PC-9 (cell line): ENCODE measurements at regions not wholly inside any gene's neighbourhood (a gene's known extent, or its start where the extent isn't known, plus 50 kb on each side); places are given as distances from the start of the nearest gene placed in this dataset.

ENCODE experiments used
- EZH2 ChIP-seq: fragments of 200-600 bp; sonication (generic); IDR thresholded peaks from 2 replicates; pipeline ENCODE4 v1.8.0; 2017; ENCODE audit warnings: antibody characterized with exemption, low read depth
- TF ChIP-seq, protein P1 (sequence below): fragments of 200-600 bp; sonication (generic); conservative IDR thresholded peaks from 2 replicates; pipeline ENCODE4 v1.6.1; 2017; ENCODE audit warnings: mixed run types, antibody characterized with exemption, mild to moderate bottlenecking, moderate library complexity

DNA sequence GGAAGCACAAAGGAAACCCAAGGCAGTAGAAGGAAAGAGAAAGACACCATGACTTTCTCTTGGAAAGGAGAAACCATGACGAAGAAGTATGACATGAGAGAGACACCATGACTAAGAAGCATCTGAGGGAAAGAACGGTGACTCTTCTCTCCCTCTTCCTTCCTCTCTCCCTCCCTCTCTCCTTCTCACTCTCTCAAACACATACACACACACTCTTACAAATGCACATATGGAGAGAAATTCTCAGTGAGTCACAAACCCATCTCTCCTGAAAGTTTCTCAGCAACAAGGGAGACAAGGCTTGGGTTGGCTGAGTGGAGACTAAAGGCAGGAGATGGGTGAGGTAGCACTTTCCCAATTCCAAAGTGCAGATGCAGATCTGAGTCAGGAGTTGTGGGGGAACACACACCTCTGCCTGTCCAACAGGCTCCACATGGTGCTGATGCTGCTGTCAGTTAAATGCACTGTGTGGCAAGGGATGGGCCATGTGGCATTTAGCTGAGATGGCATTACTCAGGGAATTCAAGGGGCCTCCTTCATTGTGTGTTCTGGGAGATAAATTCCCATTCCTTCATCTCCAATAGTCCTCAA lies 336.7 kb upstream of the C16orf82 start:
- TF ChIP-seq, protein P1, sequence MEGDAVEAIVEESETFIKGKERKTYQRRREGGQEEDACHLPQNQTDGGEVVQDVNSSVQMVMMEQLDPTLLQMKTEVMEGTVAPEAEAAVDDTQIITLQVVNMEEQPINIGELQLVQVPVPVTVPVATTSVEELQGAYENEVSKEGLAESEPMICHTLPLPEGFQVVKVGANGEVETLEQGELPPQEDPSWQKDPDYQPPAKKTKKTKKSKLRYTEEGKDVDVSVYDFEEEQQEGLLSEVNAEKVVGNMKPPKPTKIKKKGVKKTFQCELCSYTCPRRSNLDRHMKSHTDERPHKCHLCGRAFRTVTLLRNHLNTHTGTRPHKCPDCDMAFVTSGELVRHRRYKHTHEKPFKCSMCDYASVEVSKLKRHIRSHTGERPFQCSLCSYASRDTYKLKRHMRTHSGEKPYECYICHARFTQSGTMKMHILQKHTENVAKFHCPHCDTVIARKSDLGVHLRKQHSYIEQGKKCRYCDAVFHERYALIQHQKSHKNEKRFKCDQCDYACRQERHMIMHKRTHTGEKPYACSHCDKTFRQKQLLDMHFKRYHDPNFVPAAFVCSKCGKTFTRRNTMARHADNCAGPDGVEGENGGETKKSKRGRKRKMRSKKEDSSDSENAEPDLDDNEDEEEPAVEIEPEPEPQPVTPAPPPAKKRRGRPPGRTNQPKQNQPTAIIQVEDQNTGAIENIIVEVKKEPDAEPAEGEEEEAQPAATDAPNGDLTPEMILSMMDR: no peak
- no peak for TF ChIP-seq EZH2
